GM23338 (cell line): ENCODE measurements at regions not wholly inside any gene's neighbourhood (a gene's known extent, or its start where the extent isn't known, plus 50 kb on each side); places are given as distances from the start of the nearest gene placed in this dataset.

Experiments used
- ATAC-seq: fragments of 200-7000 bp; cut with Tn5 transposase; 3 replicates; pipeline ENCODE4 v1.9.1; 2020
- DNase-seq: peaks from one replicate; pipeline ENCODE4 v3.0.0-alpha.2; 2015; ENCODE audit warnings: low spot score
- H2AFZ ChIP-seq: fragments of 200-600 bp; sonication (generic); 2 replicates; pipeline ENCODE4 v1.8.0; 2016; ENCODE audit warnings: antibody characterized with exemption, mild to moderate bottlenecking, moderate library complexity
- H3F3A ChIP-seq: fragments of 200-600 bp; sonication (generic); replicated peaks from 2 replicates; pipeline ENCODE4 v1.8.0; 2017; ENCODE audit warnings: antibody characterized with exemption, mixed run types, low read depth
- H3K27ac ChIP-seq: fragments of 200-600 bp; sonication (generic); 2 replicates; pipeline ENCODE4 v1.6.1; 2016; ENCODE audit warnings: low read depth
- H3K27me3 ChIP-seq: fragments of 200-600 bp; sonication (generic); 2 replicates; pipeline ENCODE4 v1.8.0; 2016; ENCODE audit warnings: mild to moderate bottlenecking, mixed run types, moderate library complexity; ENCODE audit not compliant: insufficient read depth
- H3K36me3 ChIP-seq: fragments of 200-600 bp; sonication (generic); 2 replicates; pipeline ENCODE4 v1.8.0; 2016; ENCODE audit warnings: mild to moderate bottlenecking; ENCODE audit not compliant: insufficient read depth
- H3K4me1 ChIP-seq: fragments of 200-600 bp; sonication (generic); 2 replicates; pipeline ENCODE4 v1.8.0; 2016; ENCODE audit warnings: mild to moderate bottlenecking, moderate library complexity; ENCODE audit not compliant: insufficient read depth
- H3K4me2 ChIP-seq: fragments of 200-600 bp; sonication (generic); 2 replicates; pipeline ENCODE4 v1.7.1; 2017; ENCODE audit warnings: mixed run types
- H3K4me3 ChIP-seq: fragments of 200-600 bp; sonication (generic); 2 replicates; pipeline ENCODE4 v1.6.1; 2016; ENCODE audit warnings: mixed run types
- H3K79me2 ChIP-seq: fragments of 200-600 bp; sonication (generic); replicated peaks from 2 replicates; pipeline ENCODE4 v1.8.0; 2017; ENCODE audit warnings: mild to moderate bottlenecking; ENCODE audit not compliant: insufficient read depth
- H3K9me2 ChIP-seq: fragments of 200-600 bp; sonication (generic); 2 replicates; pipeline ENCODE4 v1.8.0; 2017; ENCODE audit not compliant: insufficient read depth
- H4K20me1 ChIP-seq: fragments of 200-600 bp; sonication (generic); replicated peaks from 2 replicates; pipeline ENCODE4 v1.8.0; 2017; ENCODE audit warnings: mild to moderate bottlenecking; ENCODE audit not compliant: insufficient read depth
- H3K27ac Mint-ChIP-seq: 2 replicates; pipeline ENCODE4 v1.8.0; 2020; ENCODE audit warnings: inconsistent platforms, mild to moderate bottlenecking, moderate library complexity, mixed read lengths
- H3K27me3 Mint-ChIP-seq: 3 replicates; pipeline ENCODE4 v1.8.0; 2022; ENCODE audit warnings: low read depth, mild to moderate bottlenecking, moderate library complexity, mixed read lengths, inconsistent platforms; ENCODE audit not compliant: insufficient read depth, poor library complexity
- H3K36me3 Mint-ChIP-seq: 3 replicates; pipeline ENCODE4 v1.8.0; 2021; ENCODE audit warnings: low read depth, mild to moderate bottlenecking, inconsistent platforms, moderate library complexity, mixed read lengths
- H3K4me1 Mint-ChIP-seq: 3 replicates; pipeline ENCODE4 v1.8.0; 2020; ENCODE audit warnings: mild to moderate bottlenecking, inconsistent platforms, mixed read lengths
- H3K4me3 Mint-ChIP-seq: 3 replicates; pipeline ENCODE4 v1.8.0; 2021; ENCODE audit warnings: moderate library complexity, mild to moderate bottlenecking, inconsistent platforms, mixed read lengths
- H3K9me3 Mint-ChIP-seq: 3 replicates; pipeline ENCODE4 v1.8.0; 2020; ENCODE audit warnings: moderate library complexity, mild to moderate bottlenecking, inconsistent platforms, mixed read lengths
- CREB1 ChIP-seq: fragments of 250-450 bp; sonication (Bioruptor Pico); IDR thresholded peaks from 2 replicates; pipeline ENCODE4 v1.5.0; 2020; ENCODE audit warnings: low read depth, mild to moderate bottlenecking, moderate library complexity
- EZH2 ChIP-seq: fragments of 200-600 bp; sonication (generic); IDR thresholded peaks from one replicate; pipeline ENCODE4 v1.8.0; 2017; ENCODE audit warnings: antibody characterized with exemption, mild to moderate bottlenecking, low read depth; ENCODE audit not compliant: unreplicated experiment
- EZH2phosphoT487 ChIP-seq: fragments of 200-600 bp; sonication (generic); IDR thresholded peaks from one replicate; pipeline ENCODE4 v1.8.1; 2018; ENCODE audit warnings: antibody characterized with exemption; ENCODE audit not compliant: unreplicated experiment
- JUNB ChIP-seq: IDR thresholded peaks from one replicate; pipeline ENCODE4 v1.6.1; 2016; ENCODE audit warnings: antibody characterized with exemption; ENCODE audit not compliant: unreplicated experiment
- NANOG ChIP-seq: IDR thresholded peaks from 2 replicates; pipeline ENCODE4 v1.6.1; 2016; ENCODE audit warnings: antibody characterized with exemption, borderline replicate concordance
- POLR2AphosphoS5 ChIP-seq: IDR thresholded peaks from 2 replicates; pipeline ENCODE4 v1.6.1; 2016; ENCODE audit warnings: antibody characterized with exemption, low read depth
- ZNF114 ChIP-seq: fragments of 250-450 bp; sonication (Bioruptor Pico); IDR thresholded peaks from 2 replicates; pipeline ENCODE4 v1.5.0; 2020; ENCODE audit warnings: mild to moderate bottlenecking, moderate library complexity
- ZNF331 ChIP-seq: fragments of 250-450 bp; sonication (Bioruptor Pico); IDR thresholded peaks from 2 replicates; pipeline ENCODE4 v1.5.0; 2020; ENCODE audit warnings: low read depth, mild to moderate bottlenecking, moderate library complexity
- TF ChIP-seq, protein P1 (sequence below), 2 experiments: fragments of 200-600 bp in 1 of 2; sonication (generic) in 1 of 2; conservative IDR thresholded peaks; 2 replicates each; pipeline versions ENCODE4 v1.5.1 to v1.6.1; 2016 to 2017; ENCODE audit warnings: antibody characterized with exemption in 2 of 2, low read depth in 2 of 2, mild to moderate bottlenecking in 2 of 2, moderate library complexity in 1 of 2
- TF ChIP-seq, protein P2 (sequence below): IDR thresholded peaks from 2 replicates; pipeline ENCODE4 v1.6.1; 2016; ENCODE audit warnings: antibody characterized with exemption
- TF ChIP-seq, protein P3 (sequence below): IDR thresholded peaks from one replicate; pipeline ENCODE4 v1.6.1; 2018; ENCODE audit warnings: antibody characterized with exemption; ENCODE audit not compliant: unreplicated experiment
- TF ChIP-seq, protein P4 (sequence below): fragments of 250-450 bp; sonication (Bioruptor Pico); IDR thresholded peaks from 2 replicates; pipeline ENCODE4 v1.5.0; 2020; ENCODE audit warnings: mild to moderate bottlenecking, moderate library complexity

DNA sequence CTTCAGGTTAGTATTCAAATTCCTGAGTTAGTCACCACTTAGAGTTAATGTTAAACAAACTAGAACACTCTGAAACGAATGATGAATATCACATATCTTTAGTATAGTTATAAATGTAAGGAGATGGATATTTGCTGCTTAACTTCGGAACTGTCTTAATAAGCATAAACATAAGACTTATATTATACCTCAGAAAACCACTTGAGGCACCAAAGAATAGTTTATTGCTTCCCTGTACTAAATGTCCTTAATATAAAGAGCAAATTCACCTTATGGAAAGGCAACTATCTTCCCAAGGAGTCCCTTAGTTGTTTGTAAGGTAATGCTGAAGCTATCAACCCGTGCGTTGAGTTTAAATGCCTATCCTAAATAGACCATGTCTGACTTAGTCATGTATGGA lies 300.0 kb upstream of the ADAMTSL1 start:
- DNase-seq (no peak), ATAC-seq (no peak)
- Histone ChIP-seq H3F3A (no peaks in the 10 kb centered on the region), H3K27ac (no peak overlapping the region), H3K36me3 (no peaks in the 10 kb centered on the region), H4K20me1 (no peaks in the 10 kb centered on the region), H3K4me2 (no peak overlapping the region), H3K27me3 (no peaks in the 10 kb centered on the region), H2AFZ (no peak overlapping the region), H3K79me2 (no peaks in the 10 kb centered on the region), H3K9me2 (no peaks in the 10 kb centered on the region), H3K4me1 (no peaks in the 10 kb centered on the region), H3K4me3 (no peak overlapping the region)
- H3K36me3 Mint-ChIP-seq, result peaks cover 9% of the 10 kb centered on the region; the same call in 2 of the 3 replicates
- peaks cover 10% of the 10 kb centered on the region for H3K9me3 Mint-ChIP-seq
- H3K27me3 Mint-ChIP-seq, result peaks cover 1% of the 10 kb centered on the region
- no peak overlapping the region for H3K4me3 Mint-ChIP-seq
- H3K27ac Mint-ChIP-seq, result no peak overlapping the region
- no peaks in the 10 kb centered on the region for H3K4me1 Mint-ChIP-seq
- TF ChIP-seq, protein P1, sequence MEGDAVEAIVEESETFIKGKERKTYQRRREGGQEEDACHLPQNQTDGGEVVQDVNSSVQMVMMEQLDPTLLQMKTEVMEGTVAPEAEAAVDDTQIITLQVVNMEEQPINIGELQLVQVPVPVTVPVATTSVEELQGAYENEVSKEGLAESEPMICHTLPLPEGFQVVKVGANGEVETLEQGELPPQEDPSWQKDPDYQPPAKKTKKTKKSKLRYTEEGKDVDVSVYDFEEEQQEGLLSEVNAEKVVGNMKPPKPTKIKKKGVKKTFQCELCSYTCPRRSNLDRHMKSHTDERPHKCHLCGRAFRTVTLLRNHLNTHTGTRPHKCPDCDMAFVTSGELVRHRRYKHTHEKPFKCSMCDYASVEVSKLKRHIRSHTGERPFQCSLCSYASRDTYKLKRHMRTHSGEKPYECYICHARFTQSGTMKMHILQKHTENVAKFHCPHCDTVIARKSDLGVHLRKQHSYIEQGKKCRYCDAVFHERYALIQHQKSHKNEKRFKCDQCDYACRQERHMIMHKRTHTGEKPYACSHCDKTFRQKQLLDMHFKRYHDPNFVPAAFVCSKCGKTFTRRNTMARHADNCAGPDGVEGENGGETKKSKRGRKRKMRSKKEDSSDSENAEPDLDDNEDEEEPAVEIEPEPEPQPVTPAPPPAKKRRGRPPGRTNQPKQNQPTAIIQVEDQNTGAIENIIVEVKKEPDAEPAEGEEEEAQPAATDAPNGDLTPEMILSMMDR (conservative IDR thresholded peaks at IDR 0.05; ENCODE audit: low read depth in 2 of 2), result no peak
- TF ChIP-seq EZH2phosphoT487 (no peak), JUNB (no peak), POLR2AphosphoS5 (no peak), EZH2 (no peak), ZNF331 (no peak), ZNF114 (CRISPR knock-in tag) (no peak), CREB1 (no peak), NANOG (no peak)
- TF ChIP-seq, protein P2, sequence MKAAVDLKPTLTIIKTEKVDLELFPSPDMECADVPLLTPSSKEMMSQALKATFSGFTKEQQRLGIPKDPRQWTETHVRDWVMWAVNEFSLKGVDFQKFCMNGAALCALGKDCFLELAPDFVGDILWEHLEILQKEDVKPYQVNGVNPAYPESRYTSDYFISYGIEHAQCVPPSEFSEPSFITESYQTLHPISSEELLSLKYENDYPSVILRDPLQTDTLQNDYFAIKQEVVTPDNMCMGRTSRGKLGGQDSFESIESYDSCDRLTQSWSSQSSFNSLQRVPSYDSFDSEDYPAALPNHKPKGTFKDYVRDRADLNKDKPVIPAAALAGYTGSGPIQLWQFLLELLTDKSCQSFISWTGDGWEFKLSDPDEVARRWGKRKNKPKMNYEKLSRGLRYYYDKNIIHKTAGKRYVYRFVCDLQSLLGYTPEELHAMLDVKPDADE, result no peak
- TF ChIP-seq, protein P3, sequence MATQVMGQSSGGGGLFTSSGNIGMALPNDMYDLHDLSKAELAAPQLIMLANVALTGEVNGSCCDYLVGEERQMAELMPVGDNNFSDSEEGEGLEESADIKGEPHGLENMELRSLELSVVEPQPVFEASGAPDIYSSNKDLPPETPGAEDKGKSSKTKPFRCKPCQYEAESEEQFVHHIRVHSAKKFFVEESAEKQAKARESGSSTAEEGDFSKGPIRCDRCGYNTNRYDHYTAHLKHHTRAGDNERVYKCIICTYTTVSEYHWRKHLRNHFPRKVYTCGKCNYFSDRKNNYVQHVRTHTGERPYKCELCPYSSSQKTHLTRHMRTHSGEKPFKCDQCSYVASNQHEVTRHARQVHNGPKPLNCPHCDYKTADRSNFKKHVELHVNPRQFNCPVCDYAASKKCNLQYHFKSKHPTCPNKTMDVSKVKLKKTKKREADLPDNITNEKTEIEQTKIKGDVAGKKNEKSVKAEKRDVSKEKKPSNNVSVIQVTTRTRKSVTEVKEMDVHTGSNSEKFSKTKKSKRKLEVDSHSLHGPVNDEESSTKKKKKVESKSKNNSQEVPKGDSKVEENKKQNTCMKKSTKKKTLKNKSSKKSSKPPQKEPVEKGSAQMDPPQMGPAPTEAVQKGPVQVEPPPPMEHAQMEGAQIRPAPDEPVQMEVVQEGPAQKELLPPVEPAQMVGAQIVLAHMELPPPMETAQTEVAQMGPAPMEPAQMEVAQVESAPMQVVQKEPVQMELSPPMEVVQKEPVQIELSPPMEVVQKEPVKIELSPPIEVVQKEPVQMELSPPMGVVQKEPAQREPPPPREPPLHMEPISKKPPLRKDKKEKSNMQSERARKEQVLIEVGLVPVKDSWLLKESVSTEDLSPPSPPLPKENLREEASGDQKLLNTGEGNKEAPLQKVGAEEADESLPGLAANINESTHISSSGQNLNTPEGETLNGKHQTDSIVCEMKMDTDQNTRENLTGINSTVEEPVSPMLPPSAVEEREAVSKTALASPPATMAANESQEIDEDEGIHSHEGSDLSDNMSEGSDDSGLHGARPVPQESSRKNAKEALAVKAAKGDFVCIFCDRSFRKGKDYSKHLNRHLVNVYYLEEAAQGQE, result no peak
- TF ChIP-seq, protein P4, sequence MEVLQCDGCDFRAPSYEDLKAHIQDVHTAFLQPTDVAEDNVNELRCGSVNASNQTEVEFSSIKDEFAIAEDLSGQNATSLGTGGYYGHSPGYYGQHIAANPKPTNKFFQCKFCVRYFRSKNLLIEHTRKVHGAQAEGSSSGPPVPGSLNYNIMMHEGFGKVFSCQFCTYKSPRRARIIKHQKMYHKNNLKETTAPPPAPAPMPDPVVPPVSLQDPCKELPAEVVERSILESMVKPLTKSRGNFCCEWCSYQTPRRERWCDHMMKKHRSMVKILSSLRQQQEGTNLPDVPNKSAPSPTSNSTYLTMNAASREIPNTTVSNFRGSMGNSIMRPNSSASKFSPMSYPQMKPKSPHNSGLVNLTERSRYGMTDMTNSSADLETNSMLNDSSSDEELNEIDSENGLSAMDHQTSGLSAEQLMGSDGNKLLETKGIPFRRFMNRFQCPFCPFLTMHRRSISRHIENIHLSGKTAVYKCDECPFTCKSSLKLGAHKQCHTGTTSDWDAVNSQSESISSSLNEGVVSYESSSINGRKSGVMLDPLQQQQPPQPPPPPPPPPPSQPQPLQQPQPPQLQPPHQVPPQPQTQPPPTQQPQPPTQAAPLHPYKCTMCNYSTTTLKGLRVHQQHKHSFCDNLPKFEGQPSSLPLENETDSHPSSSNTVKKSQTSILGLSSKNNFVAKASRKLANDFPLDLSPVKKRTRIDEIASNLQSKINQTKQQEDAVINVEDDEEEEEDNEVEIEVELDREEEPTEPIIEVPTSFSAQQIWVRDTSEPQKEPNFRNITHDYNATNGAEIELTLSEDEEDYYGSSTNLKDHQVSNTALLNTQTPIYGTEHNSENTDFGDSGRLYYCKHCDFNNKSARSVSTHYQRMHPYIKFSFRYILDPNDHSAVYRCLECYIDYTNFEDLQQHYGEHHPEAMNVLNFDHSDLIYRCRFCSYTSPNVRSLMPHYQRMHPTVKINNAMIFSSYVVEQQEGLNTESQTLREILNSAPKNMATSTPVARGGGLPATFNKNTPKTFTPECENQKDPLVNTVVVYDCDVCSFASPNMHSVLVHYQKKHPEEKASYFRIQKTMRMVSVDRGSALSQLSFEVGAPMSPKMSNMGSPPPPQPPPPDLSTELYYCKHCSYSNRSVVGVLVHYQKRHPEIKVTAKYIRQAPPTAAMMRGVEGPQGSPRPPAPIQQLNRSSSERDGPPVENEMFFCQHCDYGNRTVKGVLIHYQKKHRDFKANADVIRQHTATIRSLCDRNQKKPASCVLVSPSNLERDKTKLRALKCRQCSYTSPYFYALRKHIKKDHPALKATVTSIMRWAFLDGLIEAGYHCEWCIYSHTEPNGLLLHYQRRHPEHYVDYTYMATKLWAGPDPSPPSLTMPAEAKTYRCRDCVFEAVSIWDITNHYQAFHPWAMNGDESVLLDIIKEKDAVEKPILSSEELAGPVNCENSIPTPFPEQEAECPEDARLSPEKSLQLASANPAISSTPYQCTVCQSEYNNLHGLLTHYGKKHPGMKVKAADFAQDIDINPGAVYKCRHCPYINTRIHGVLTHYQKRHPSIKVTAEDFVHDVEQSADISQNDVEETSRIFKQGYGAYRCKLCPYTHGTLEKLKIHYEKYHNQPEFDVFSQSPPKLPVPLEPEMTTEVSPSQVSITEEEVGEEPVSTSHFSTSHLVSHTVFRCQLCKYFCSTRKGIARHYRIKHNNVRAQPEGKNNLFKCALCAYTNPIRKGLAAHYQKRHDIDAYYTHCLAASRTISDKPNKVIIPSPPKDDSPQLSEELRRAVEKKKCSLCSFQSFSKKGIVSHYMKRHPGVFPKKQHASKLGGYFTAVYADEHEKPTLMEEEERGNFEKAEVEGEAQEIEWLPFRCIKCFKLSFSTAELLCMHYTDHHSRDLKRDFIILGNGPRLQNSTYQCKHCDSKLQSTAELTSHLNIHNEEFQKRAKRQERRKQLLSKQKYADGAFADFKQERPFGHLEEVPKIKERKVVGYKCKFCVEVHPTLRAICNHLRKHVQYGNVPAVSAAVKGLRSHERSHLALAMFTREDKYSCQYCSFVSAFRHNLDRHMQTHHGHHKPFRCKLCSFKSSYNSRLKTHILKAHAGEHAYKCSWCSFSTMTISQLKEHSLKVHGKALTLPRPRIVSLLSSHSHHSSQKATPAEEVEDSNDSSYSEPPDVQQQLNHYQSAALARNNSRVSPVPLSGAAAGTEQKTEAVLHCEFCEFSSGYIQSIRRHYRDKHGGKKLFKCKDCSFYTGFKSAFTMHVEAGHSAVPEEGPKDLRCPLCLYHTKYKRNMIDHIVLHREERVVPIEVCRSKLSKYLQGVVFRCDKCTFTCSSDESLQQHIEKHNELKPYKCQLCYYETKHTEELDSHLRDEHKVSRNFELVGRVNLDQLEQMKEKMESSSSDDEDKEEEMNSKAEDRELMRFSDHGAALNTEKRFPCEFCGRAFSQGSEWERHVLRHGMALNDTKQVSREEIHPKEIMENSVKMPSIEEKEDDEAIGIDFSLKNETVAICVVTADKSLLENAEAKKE (CRISPR knock-in tag), result no peak
